H9 (cell line): ENCODE measurements at regions not wholly inside any gene's neighbourhood (a gene's known extent, or its start where the extent isn't known, plus 50 kb on each side); places are given as distances from the start of the nearest gene placed in this dataset.

Source experiments
- DNase-seq: peaks from one replicate; pipeline ENCODE4 v3.0.0-alpha.2; 2017
- H2AFZ ChIP-seq: one replicate; pipeline ENCODE4 v1.6.1; 2013; ENCODE audit warnings: mild to moderate bottlenecking, low read length, control low read depth, moderate library complexity
- H2AK5ac ChIP-seq: 2 replicates; pipeline ENCODE4 v1.6.1; 2013; ENCODE audit warnings: low read length, control low read depth, mixed read lengths; ENCODE audit not compliant: insufficient read length
- H2BK120ac ChIP-seq: one replicate; pipeline ENCODE4 v1.6.1; 2013; ENCODE audit warnings: low read depth, mild to moderate bottlenecking, low read length, control low read depth, inconsistent platforms; ENCODE audit not compliant: poor library complexity, severe bottlenecking
- H2BK12ac ChIP-seq: 2 replicates; pipeline ENCODE4 v1.6.1; 2013; ENCODE audit warnings: low read length, control low read depth, mixed read lengths, low read depth; ENCODE audit not compliant: insufficient read length
- H2BK15ac ChIP-seq: 2 replicates; pipeline ENCODE4 v1.6.1; 2013; ENCODE audit warnings: low read depth, low read length, control low read depth
- H2BK20ac ChIP-seq: one replicate; pipeline ENCODE4 v1.6.1; 2013; ENCODE audit warnings: low read depth, mild to moderate bottlenecking, low read length, control low read depth, inconsistent platforms; ENCODE audit not compliant: poor library complexity, severe bottlenecking
- H2BK5ac ChIP-seq: 2 replicates; pipeline ENCODE4 v1.6.1; 2013; ENCODE audit warnings: low read length, control low read depth, mixed read lengths; ENCODE audit not compliant: insufficient read length
- H3K14ac ChIP-seq: 2 replicates; pipeline ENCODE4 v1.6.1; 2013; ENCODE audit warnings: low read length, control low read depth; ENCODE audit not compliant: insufficient read depth
- H3K18ac ChIP-seq: 2 replicates; pipeline ENCODE4 v1.6.1; 2013; ENCODE audit warnings: low read depth, mild to moderate bottlenecking, mixed read lengths, low read length, control low read depth; ENCODE audit not compliant: insufficient read length
- H3K23ac ChIP-seq: 2 replicates; pipeline ENCODE4 v1.6.1; 2013; ENCODE audit warnings: low read length, control low read depth, mixed read lengths, low read depth; ENCODE audit not compliant: insufficient read length
- H3K23me2 ChIP-seq: 2 replicates; pipeline ENCODE4 v1.6.1; 2013; ENCODE audit warnings: low read depth, mild to moderate bottlenecking, mixed read lengths, low read length, control low read depth; ENCODE audit not compliant: insufficient read length, poor library complexity, severe bottlenecking
- H3K27ac ChIP-seq: 2 replicates; pipeline ENCODE4 v1.5.1; 2013; ENCODE audit warnings: low read length, control low read depth, mixed read lengths, low read depth; ENCODE audit not compliant: insufficient read length
- H3K27me3 ChIP-seq: 2 replicates; pipeline ENCODE4 v1.6.1; 2013; ENCODE audit warnings: low read length, control low read depth, inconsistent platforms; ENCODE audit not compliant: insufficient read depth
- H3K4ac ChIP-seq: 2 replicates; pipeline ENCODE4 v1.6.1; 2013; ENCODE audit warnings: low read depth, mild to moderate bottlenecking, control low read depth, inconsistent platforms, low read length, moderate library complexity
- H3K4me1 ChIP-seq: 2 replicates; pipeline ENCODE4 v1.6.1; 2013; ENCODE audit warnings: low read length, control low read depth, inconsistent platforms; ENCODE audit not compliant: insufficient read depth
- H3K4me2 ChIP-seq: 2 replicates; pipeline ENCODE4 v1.6.1; 2013; ENCODE audit warnings: low read length, control low read depth, mixed read lengths; ENCODE audit not compliant: insufficient read length, insufficient read depth
- H3K56ac ChIP-seq: 2 replicates; pipeline ENCODE4 v1.6.1; 2013; ENCODE audit warnings: low read depth, mild to moderate bottlenecking, mixed read lengths, low read length, control low read depth; ENCODE audit not compliant: insufficient read length
- H3K79me1 ChIP-seq: 2 replicates; pipeline ENCODE4 v1.6.1; 2013; ENCODE audit warnings: low read depth, mild to moderate bottlenecking, moderate library complexity, low read length, control low read depth, inconsistent platforms; ENCODE audit not compliant: insufficient read depth, poor library complexity, severe bottlenecking
- H3K79me2 ChIP-seq: 2 replicates; pipeline ENCODE4 v1.6.1; 2013; ENCODE audit warnings: low read length, control low read depth, inconsistent platforms; ENCODE audit not compliant: insufficient read depth
- H3K9ac ChIP-seq: 2 replicates; pipeline ENCODE4 v1.6.1; 2013; ENCODE audit warnings: low read length, control low read depth, mixed read lengths; ENCODE audit not compliant: insufficient read length; ENCODE audit errors: extremely low read depth
- H3K9me3 ChIP-seq: one replicate; pipeline ENCODE4 v1.6.1; 2013; ENCODE audit warnings: low read depth, low read length, inconsistent platforms; ENCODE audit not compliant: control insufficient read depth
- H3T11ph ChIP-seq: one replicate; pipeline ENCODE4 v1.6.1; 2013; ENCODE audit warnings: mild to moderate bottlenecking, low read length, control low read depth, inconsistent platforms
- H4K20me1 ChIP-seq: one replicate; pipeline ENCODE4 v1.6.1; 2013; ENCODE audit not compliant: control insufficient read depth, insufficient read length, insufficient read depth
- H4K5ac ChIP-seq: 2 replicates; pipeline ENCODE4 v1.6.1; 2013; ENCODE audit warnings: low read depth, mild to moderate bottlenecking, mixed read lengths, low read length, control low read depth; ENCODE audit not compliant: insufficient read length
- H4K8ac ChIP-seq: replicated peaks from 2 replicates; pipeline ENCODE4 v1.6.1; 2013; ENCODE audit warnings: low read length, control low read depth, mixed read lengths, low read depth; ENCODE audit not compliant: insufficient read length
- H4K91ac ChIP-seq: 2 replicates; pipeline ENCODE4 v1.6.1; 2013; ENCODE audit warnings: low read depth, mild to moderate bottlenecking, moderate library complexity, mixed read lengths, low read length, control low read depth; ENCODE audit not compliant: insufficient read length
- H3K27ac Mint-ChIP-seq, 3 experiments: 2 replicates in 2 of 3; 3 replicates in 1 of 3; pipeline ENCODE4 v1.8.0; 2020 to 2021; ENCODE audit warnings: mixed read lengths in 3 of 3, mild to moderate bottlenecking in 1 of 3, moderate library complexity in 1 of 3
- H3K27me3 Mint-ChIP-seq: 2 replicates; pipeline ENCODE4 v1.8.0; 2021; ENCODE audit warnings: low read depth, mild to moderate bottlenecking, moderate library complexity, mixed read lengths
- H3K36me3 Mint-ChIP-seq, 3 experiments: 2 replicates in 2 of 3; 3 replicates in 1 of 3; pipeline ENCODE4 v1.8.0; 2020 to 2021; ENCODE audit warnings: low read depth in 3 of 3, mixed read lengths in 3 of 3; ENCODE audit not compliant: insufficient read depth in 1 of 3
- H3K4me1 Mint-ChIP-seq, 2 experiments: 2 replicates each; pipeline ENCODE4 v1.8.0; 2020; ENCODE audit warnings: mixed read lengths in 2 of 2
- H3K4me3 Mint-ChIP-seq, 2 experiments: 2 replicates in 1 of 2; 3 replicates in 1 of 2; pipeline ENCODE4 v1.8.0; 2020 to 2021; ENCODE audit warnings: mild to moderate bottlenecking in 2 of 2, mixed read lengths in 2 of 2, moderate library complexity in 1 of 2
- H3K9me3 Mint-ChIP-seq, 2 experiments: 2 replicates in 1 of 2; 3 replicates in 1 of 2; pipeline ENCODE4 v1.8.0; 2020; ENCODE audit warnings: mild to moderate bottlenecking in 2 of 2, mixed read lengths in 2 of 2, moderate library complexity in 1 of 2
- CTCF ChIP-seq: fragments of 200-600 bp; sonication (generic); conservative IDR thresholded peaks from 3 replicates; pipeline ENCODE4 v1.8.0; 2021; ENCODE audit warnings: antibody characterized with exemption, mild to moderate bottlenecking
- WGBS: extraction: QIAGEN DNeasy Blood & Tissue Kit; methylation state at CpG from one replicate; pipeline ENCODE4 v1.1.7; 2013; ENCODE audit warnings: missing lambda C conversion rate, low lambda C conversion rate, mixed read lengths; ENCODE audit not compliant: insufficient read length; ENCODE audit errors: extremely low coverage; 5-methylcytosine and 5-hydroxymethylcytosine counted together

- H4K91ac ChIP-seq = no peak overlapping the region
- no peak overlapping the region for H4K8ac ChIP-seq
- no peaks in the 10 kb centered on the region for H3K4me1 ChIP-seq
- no peaks in the 10 kb centered on the region for H3K36me3 Mint-ChIP-seq
- H3K23me2 ChIP-seq = no peaks in the 10 kb centered on the region
- H4K20me1 ChIP-seq = no peaks in the 10 kb centered on the region
- H3K4me1 Mint-ChIP-seq = peaks cover 14 to 22% of the 10 kb centered on the region in 2 experiments
- no peak overlapping the region for H3K14ac ChIP-seq
- no peak overlapping the region for H3K56ac ChIP-seq
- H3K79me2 ChIP-seq = no peaks in the 10 kb centered on the region
- H2BK120ac ChIP-seq = no peak overlapping the region
- H3K18ac ChIP-seq = no peak overlapping the region
- no peak overlapping the region for H3T11ph ChIP-seq
- no peak overlapping the region for H3K27ac ChIP-seq
- no peak overlapping the region for H3K4me2 ChIP-seq
- H2BK15ac ChIP-seq = no peak overlapping the region
- H3K9me3 ChIP-seq = no peaks in the 10 kb centered on the region
- no peak overlapping the region; a peak in 1 of 7 replicates for H3K27ac Mint-ChIP-seq
- no peak overlapping the region for H3K9ac ChIP-seq
- H3K4me3 Mint-ChIP-seq = no peak overlapping the region
- H3K79me1 ChIP-seq = no peaks in the 10 kb centered on the region
- no peak overlapping the region for H3K23ac ChIP-seq
- TF ChIP-seq CTCF = no peak
- no peak overlapping the region for H2BK20ac ChIP-seq
- no peak overlapping the region for H3K4ac ChIP-seq
- H2BK12ac ChIP-seq = no peak overlapping the region
- H3K27me3 ChIP-seq = no peaks in the 10 kb centered on the region
- no CpG with 5 or more reads among the region's 11 CpGs for WGBS
- H3K9me3 Mint-ChIP-seq = no peaks in the 10 kb centered on the region; a peak in 2 of 5 replicates
- DNase-seq = peak; percentile 20
- H4K5ac ChIP-seq = no peak overlapping the region
- no peaks in the 10 kb centered on the region; the same call in none of the 2 replicates for H3K27me3 Mint-ChIP-seq
- H2AK5ac ChIP-seq = no peak overlapping the region
- H2BK5ac ChIP-seq = no peak overlapping the region
- H2AFZ ChIP-seq = no peak overlapping the region
These were observed 311.4 kb downstream of the SOX9 start for GRCh38 chr17:72432143-72432621.
